ENCODE measurements at regions not wholly inside any gene's neighbourhood (a gene's known extent, or its start where the extent isn't known, plus 50 kb on each side); places are given as distances from the start of the nearest gene placed in this dataset.
"Not testable (repeated sequence)": the region's sequence is repeated elsewhere in the genome, so short reads cannot be mapped to it uniquely, and the experiment has no call there.

- Histone ChIP-seq H3K4me3 (no peak overlapping the region), H3K27me3 (replicated peaks in 1 of 7) (no peaks in the 10 kb centered on the region), H3K27ac (no peak overlapping the region), H3K36me3 (no peaks in the 10 kb centered on the region), H3K4me1 (no peaks in the 10 kb centered on the region), H3K9me3 (peaks cover 0 to 6% (median 0%) of the 10 kb centered on the region in 8 donors)
- TF ChIP-seq CTCF (IDR thresholded peaks at IDR 0.05 in 8 of 11, conservative IDR thresholded peaks at IDR 0.05 in 3 of 11) = no peak
- no peak for DNase-seq
- WGBS, 5 donors = 90 to 95% (median 94%) methylated on average over 4 of the region's 4 CpGs
- intact Hi-C loops (cut with DNase I; ENCODE audit: low total_unique reads) = no loop called here
Measured at GRCh38 chr13:44866411-44866911, 122.8 kb downstream of the NUFIP1 start.

- Histone ChIP-seq H3K9me3 (peaks cover 0 to 6% (median 0%) of the 10 kb centered on the region in 8 donors), H3K4me1 (no peaks in the 10 kb centered on the region), H3K27ac (no peak overlapping the region), H3K4me3 (no peak overlapping the region), H3K27me3 (replicated peaks in 1 of 7) (peaks cover 0 to 3% (median 0%) of the 10 kb centered on the region in 7 donors), H3K36me3 (no peaks in the 10 kb centered on the region)
- TF ChIP-seq POLR2A (IDR thresholded peaks at IDR 0.05) = no peak
- TF ChIP-seq POLR2AphosphoS5 (IDR thresholded peaks at IDR 0.05) = no peak
- no peak for TF ChIP-seq CTCF (IDR thresholded peaks at IDR 0.05 in 8 of 11, conservative IDR thresholded peaks at IDR 0.05 in 3 of 11)
- WGBS, 5 donors = 70 to 84% (median 75%) methylated on average over 10 of the region's 10 CpGs
- no peak for DNase-seq
- intact Hi-C loops (cut with DNase I; ENCODE audit: low total_unique reads) = no loop called here
Measured at GRCh38 chr13:44865722-44866410, 123.4 kb downstream of the NUFIP1 start.

GRCh38 chr13:44863641-44864040 is 125.6 kb downstream of the NUFIP1 start:
- H3K4me1 ChIP-seq; DNase-seq; intact Hi-C loops (cut with DNase I; ENCODE audit: low total_unique reads): not testable (repeated sequence)

GRCh38 chr13:44860454-44860853 is 128.8 kb downstream of the NUFIP1 start:
- intact Hi-C loops (cut with DNase I; ENCODE audit: low total_unique reads) = no loop called here
- Histone ChIP-seq H3K9me3 (no peaks in the 10 kb centered on the region), H3K27ac (no peak overlapping the region), H3K4me3 (no peak overlapping the region), H3K4me1 (no peaks in the 10 kb centered on the region), H3K36me3 (no peaks in the 10 kb centered on the region), H3K27me3 (replicated peaks in 1 of 7) (peaks cover 0 to 26% (median 0%) of the 10 kb centered on the region in 7 donors)
- TF ChIP-seq POLR2A (IDR thresholded peaks at IDR 0.05) (no peak), POLR2AphosphoS5 (IDR thresholded peaks at IDR 0.05) (no peak), CTCF (IDR thresholded peaks at IDR 0.05 in 8 of 11, conservative IDR thresholded peaks at IDR 0.05 in 3 of 11) (no peak)
- 71 to 90% (median 79%) methylated on average over 2 of the region's 2 CpGs for WGBS, 5 donors
- DNase-seq = no peak

More at GRCh38 chr13:44863641-44864040, 125.6 kb downstream of the NUFIP1 start:
- H3K27ac ChIP-seq, H3K36me3 ChIP-seq, H3K4me3 ChIP-seq, H3K9me3 ChIP-seq: not testable (repeated sequence)
- H3K27me3 ChIP-seq (replicated peaks in 1 of 7) = peaks cover 0 to 16% (median 0%) of the 10 kb centered on the region in 7 donors

Measured in spleen (tissue), 11 donors.